Ascending aorta (tissue), 2 donors: ENCODE measurements at regions not wholly inside any gene's neighbourhood (a gene's known extent, or its start where the extent isn't known, plus 50 kb on each side); places are given as distances from the start of the nearest gene placed in this dataset.
"Not testable (repeated sequence)": the region's sequence is repeated elsewhere in the genome, so short reads cannot be mapped to it uniquely, and the experiment has no call there.

Source experiments
- DNase-seq, 2 donors: peaks; one replicate each; pipeline ENCODE4 v3.0.0-alpha.2; 2019; ENCODE audit warnings: low spot score in 2 of 2
- H3K27ac ChIP-seq, 2 donors: fragments of 200-600 bp; sonication (generic); one replicate each; pipeline ENCODE4 v1.5.1; 2016 to 2017; ENCODE audit warnings: mild to moderate bottlenecking in 1 of 2
- H3K27me3 ChIP-seq: fragments of 200-600 bp; sonication (generic); one replicate; pipeline ENCODE4 v1.5.1; 2017
- H3K36me3 ChIP-seq, 2 donors: fragments of 200-600 bp; sonication (generic); one replicate each; pipeline ENCODE4 v1.5.1; 2016
- H3K4me1 ChIP-seq, 2 donors: fragments of 200-600 bp; sonication (generic); one replicate each; pipeline ENCODE4 v1.5.1; 2016 to 2017; ENCODE audit warnings: mild to moderate bottlenecking in 1 of 2
- H3K4me3 ChIP-seq, 2 donors: fragments of 200-600 bp; sonication (generic); one replicate each; pipeline ENCODE4 v1.5.1; 2016 to 2017; ENCODE audit warnings: mild to moderate bottlenecking in 1 of 2
- H3K9me3 ChIP-seq, 2 donors: fragments of 200-600 bp; sonication (generic); one replicate each; pipeline ENCODE4 v1.5.1; 2016
- CTCF ChIP-seq, 3 experiments: fragments of 200-600 bp in 2 of 3; fragments of 450-650 bp in 1 of 3; sonication (generic) in 2 of 3; IDR thresholded peaks; one replicate each; pipeline ENCODE4 v1.5.1; 2016 to 2019; ENCODE audit warnings: antibody characterized with exemption in 3 of 3, mild to moderate bottlenecking in 1 of 3, moderate library complexity in 1 of 3
- intact Hi-C: fragments of 100-400 bp; cut with DNase I; formaldehyde crosslinking; loops from one replicate; pipeline ENCODE4 v1.15.1; 2023

GRCh38 chr14:95776798-95777534 is 63.0 kb upstream of the TCL1A start:
- intact Hi-C loops: no loop called here
- Histone ChIP-seq H3K4me1 (no peaks in the 10 kb centered on the region), H3K4me3 (no peak overlapping the region), H3K27me3 (no peaks in the 10 kb centered on the region), H3K36me3 (no peaks in the 10 kb centered on the region), H3K9me3 (no peaks in the 10 kb centered on the region), H3K27ac (no peak overlapping the region)
- TF ChIP-seq CTCF (IDR thresholded peaks at IDR 0.05): no peak
- DNase-seq: no peak

- intact Hi-C loops: loop anchor here (2.0 kb wide), 1 partner anchor 214 kb away; no protein-coding TSS in a partner anchor
- Histone ChIP-seq H3K27me3 (no peaks in the 10 kb centered on the region), H3K36me3 (no peaks in the 10 kb centered on the region), H3K4me3 (no peak overlapping the region), H3K27ac (no peak overlapping the region), H3K9me3 (no peaks in the 10 kb centered on the region), H3K4me1 (no peaks in the 10 kb centered on the region)
- no peak for DNase-seq
- TF ChIP-seq CTCF (IDR thresholded peaks at IDR 0.05): peak; percentile 56 to 68 (median 64)
Measured at GRCh38 chr14:95774265-95775160, 60.6 kb upstream of the TCL1A start.

- H3K27me3 ChIP-seq: no peaks in the 10 kb centered on the region
- no peaks in the 10 kb centered on the region for H3K4me1 ChIP-seq
- H3K4me3 ChIP-seq: no peak overlapping the region
- no peaks in the 10 kb centered on the region for H3K36me3 ChIP-seq
- no peak for TF ChIP-seq CTCF (IDR thresholded peaks at IDR 0.05)
- no peak for DNase-seq
- intact Hi-C loops: no loop called here
- H3K9me3 ChIP-seq: no peaks in the 10 kb centered on the region
- no peak overlapping the region for H3K27ac ChIP-seq
Measured at GRCh38 chr14:95770777-95771176, 56.9 kb upstream of the TCL1A start.

- no peak overlapping the region for H3K27ac ChIP-seq
- intact Hi-C loops: no loop called here
Measured at GRCh38 chr14:95769976-95770375, 56.1 kb upstream of the TCL1A start.

GRCh38 chr14:95769431-95769830 is 55.5 kb upstream of the TCL1A start:
- H3K4me1 ChIP-seq, H3K4me3 ChIP-seq, DNase-seq, intact Hi-C loops, H3K27ac ChIP-seq, H3K9me3 ChIP-seq, H3K36me3 ChIP-seq, H3K27me3 ChIP-seq: not testable (repeated sequence)

More at GRCh38 chr14:95769976-95770375, 56.1 kb upstream of the TCL1A start:
- H3K27me3 ChIP-seq: no peaks in the 10 kb centered on the region
- TF ChIP-seq CTCF (IDR thresholded peaks at IDR 0.05): no peak
- no peaks in the 10 kb centered on the region for H3K9me3 ChIP-seq
- DNase-seq: no peak
- no peak overlapping the region for H3K4me3 ChIP-seq
- no peaks in the 10 kb centered on the region for H3K36me3 ChIP-seq
- no peaks in the 10 kb centered on the region for H3K4me1 ChIP-seq

GRCh38 chr14:95765051-95765450 is 51.1 kb upstream of the TCL1A start:
- intact Hi-C loops: no loop called here
- no peak for TF ChIP-seq CTCF (IDR thresholded peaks at IDR 0.05)
- H3K27ac ChIP-seq: no peak overlapping the region
- no peak for DNase-seq
- H3K36me3 ChIP-seq: no peaks in the 10 kb centered on the region
- no peaks in the 10 kb centered on the region for H3K9me3 ChIP-seq
- H3K4me3 ChIP-seq: no peak overlapping the region
- H3K4me1 ChIP-seq: no peaks in the 10 kb centered on the region
- no peaks in the 10 kb centered on the region for H3K27me3 ChIP-seq
